NT2/D1 (cell line): ENCODE measurements at regions not wholly inside any gene's neighbourhood (a gene's known extent, or its start where the extent isn't known, plus 50 kb on each side); places are given as distances from the start of the nearest gene placed in this dataset.
"Not testable (repeated sequence)": the region's sequence is repeated elsewhere in the genome, so short reads cannot be mapped to it uniquely, and the experiment has no call there.

Experiments
- DNase-seq: peaks from one replicate; pipeline ENCODE4 v3.0.0-alpha.2; 2011; ENCODE audit warnings: low read depth, low spot score
- H3K27me3 ChIP-seq: 2 replicates; pipeline ENCODE4 v1.6.0; 2011; ENCODE audit warnings: mild to moderate bottlenecking; ENCODE audit not compliant: insufficient read length, insufficient read depth
- H3K36me3 ChIP-seq: 2 replicates; pipeline ENCODE4 v1.6.1; 2011; ENCODE audit warnings: mild to moderate bottlenecking, low read length, mixed read lengths; ENCODE audit not compliant: insufficient read depth, insufficient read length
- H3K4me1 ChIP-seq: 2 replicates; pipeline ENCODE4 v1.5.1; 2011; ENCODE audit not compliant: insufficient read depth, insufficient read length
- H3K4me3 ChIP-seq: 2 replicates; pipeline ENCODE4 v1.5.1; 2011; ENCODE audit warnings: low read depth; ENCODE audit not compliant: insufficient read length
- H3K9ac ChIP-seq: 2 replicates; pipeline ENCODE4 v1.6.0; 2011; ENCODE audit warnings: low read depth; ENCODE audit not compliant: insufficient read length
- H3K9me3 ChIP-seq: 2 replicates; pipeline ENCODE4 v1.5.1; 2011; ENCODE audit warnings: mild to moderate bottlenecking, low read length; ENCODE audit not compliant: insufficient read depth
- SUZ12 ChIP-seq: IDR thresholded peaks from 2 replicates; pipeline ENCODE4 v1.6.1; 2011; ENCODE audit not compliant: insufficient read length, insufficient read depth; ENCODE audit errors: extremely low read depth
- YY1 ChIP-seq: IDR thresholded peaks from 2 replicates; pipeline ENCODE4 v1.6.1; 2011; ENCODE audit not compliant: insufficient read length, insufficient read depth
- ZNF274 ChIP-seq: IDR thresholded peaks from 2 replicates; pipeline ENCODE4 v1.6.1; 2011; ENCODE audit warnings: mild to moderate bottlenecking, low read depth, low read length

DNA sequence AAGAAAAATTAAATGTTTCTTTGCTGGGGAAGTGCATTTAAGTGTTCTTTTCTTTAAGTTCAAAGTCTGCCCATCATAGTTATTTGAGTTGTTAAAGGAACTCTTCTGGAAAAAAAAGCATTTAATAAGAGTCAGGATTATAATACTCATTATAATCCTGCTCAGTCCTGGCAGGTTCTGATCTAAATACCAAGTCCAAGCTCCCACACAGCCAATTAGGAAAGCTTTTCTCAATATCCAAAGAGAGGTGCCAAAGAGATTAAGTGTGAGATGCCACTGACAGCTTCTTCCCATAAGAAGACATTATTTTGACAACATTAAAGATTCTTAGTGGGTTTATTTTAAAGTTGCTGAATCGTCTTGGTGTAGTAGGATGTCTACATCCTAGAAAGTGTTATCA, 235.2 kb upstream of the DAB2 start:
- TF ChIP-seq SUZ12 (no peak), ZNF274 (no peak), YY1 (no peak)
- no peaks in the 10 kb centered on the region for H3K27me3 ChIP-seq
- no peak overlapping the region for H3K4me3 ChIP-seq
- H3K9me3 ChIP-seq = no peaks in the 10 kb centered on the region
- no peak overlapping the region for H3K9ac ChIP-seq
- no peak for DNase-seq
- H3K36me3 ChIP-seq = no peaks in the 10 kb centered on the region
- no peaks in the 10 kb centered on the region for H3K4me1 ChIP-seq

DNA sequence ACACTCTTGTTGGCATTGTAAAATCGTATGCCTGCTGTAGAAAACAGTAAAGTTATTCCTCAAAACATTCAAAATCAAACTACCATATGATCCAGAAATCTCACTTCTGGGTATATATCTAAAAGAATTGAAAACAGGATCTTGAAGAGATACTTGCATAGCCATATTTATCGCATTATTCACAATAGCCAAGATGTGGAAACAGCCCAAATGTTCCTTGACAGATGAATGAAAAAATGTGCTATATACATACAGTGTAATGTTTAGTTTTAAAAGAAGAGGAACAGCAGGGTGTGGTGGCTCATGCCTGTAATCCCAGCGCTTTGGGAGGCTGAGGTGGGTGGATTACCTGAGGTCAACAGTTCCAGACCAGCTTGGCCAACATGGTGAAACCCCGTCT, 234.1 kb upstream of the DAB2 start:
- no peaks in the 10 kb centered on the region for H3K27me3 ChIP-seq
- H3K4me1 ChIP-seq = no peaks in the 10 kb centered on the region
- DNase-seq = no peak
- no peak overlapping the region for H3K4me3 ChIP-seq
- H3K36me3 ChIP-seq = no peaks in the 10 kb centered on the region
- TF ChIP-seq SUZ12 (no peak), YY1 (no peak), ZNF274 (no peak)
- H3K9me3 ChIP-seq = no peaks in the 10 kb centered on the region
- no peak overlapping the region for H3K9ac ChIP-seq

DNA sequence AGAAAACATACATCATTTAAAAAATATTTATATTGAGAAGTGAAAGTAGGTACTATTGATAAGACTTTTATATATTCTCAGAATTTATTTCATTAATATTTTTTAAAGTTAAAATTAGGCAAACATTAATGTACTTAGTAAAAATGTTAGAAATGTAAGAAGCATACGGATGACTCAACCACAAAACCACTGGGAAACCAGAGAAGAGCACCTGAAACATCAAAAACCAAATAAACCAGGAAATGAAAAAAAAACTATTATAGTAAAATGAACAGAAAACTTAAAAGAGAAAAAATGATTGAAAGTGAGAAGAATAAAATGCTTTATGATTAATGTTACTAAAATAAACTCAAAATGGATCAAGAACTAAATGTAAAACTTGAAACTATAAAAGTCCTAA, 233.2 kb upstream of the DAB2 start:
- Histone ChIP-seq H3K4me1 (no peaks in the 10 kb centered on the region), H3K4me3 (no peak overlapping the region), H3K27me3 (no peaks in the 10 kb centered on the region), H3K36me3 (no peaks in the 10 kb centered on the region), H3K9ac (no peak overlapping the region), H3K9me3 (no peaks in the 10 kb centered on the region)
- TF ChIP-seq SUZ12 (no peak), ZNF274 (no peak), YY1 (no peak)
- DNase-seq = no peak

DNA sequence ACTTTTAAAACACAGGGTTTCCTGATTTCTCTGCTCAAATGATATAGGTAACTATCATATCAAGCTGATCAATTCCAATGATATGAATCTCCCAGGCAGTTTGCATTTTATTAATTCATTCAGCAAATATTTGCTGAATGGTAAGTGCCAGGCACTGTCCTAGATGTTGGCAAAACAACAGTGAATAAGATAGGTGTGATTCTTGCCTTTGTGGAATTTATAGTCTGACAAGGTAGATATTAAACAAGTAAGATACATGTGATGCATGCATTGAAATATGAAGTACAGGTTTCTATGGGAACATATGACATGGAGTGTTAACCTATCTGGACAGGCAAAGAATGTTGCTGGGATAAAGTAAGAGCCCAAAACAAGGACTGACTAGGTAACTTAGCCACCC, 231.8 kb upstream of the DAB2 start:
- Histone ChIP-seq H3K9me3 (no peaks in the 10 kb centered on the region), H3K4me1 (no peaks in the 10 kb centered on the region), H3K36me3 (no peaks in the 10 kb centered on the region), H3K9ac (no peak overlapping the region), H3K27me3 (no peaks in the 10 kb centered on the region), H3K4me3 (no peak overlapping the region)
- no peak for TF ChIP-seq ZNF274
- TF ChIP-seq SUZ12 = no peak
- TF ChIP-seq YY1 = no peak
- DNase-seq = no peak

DNA sequence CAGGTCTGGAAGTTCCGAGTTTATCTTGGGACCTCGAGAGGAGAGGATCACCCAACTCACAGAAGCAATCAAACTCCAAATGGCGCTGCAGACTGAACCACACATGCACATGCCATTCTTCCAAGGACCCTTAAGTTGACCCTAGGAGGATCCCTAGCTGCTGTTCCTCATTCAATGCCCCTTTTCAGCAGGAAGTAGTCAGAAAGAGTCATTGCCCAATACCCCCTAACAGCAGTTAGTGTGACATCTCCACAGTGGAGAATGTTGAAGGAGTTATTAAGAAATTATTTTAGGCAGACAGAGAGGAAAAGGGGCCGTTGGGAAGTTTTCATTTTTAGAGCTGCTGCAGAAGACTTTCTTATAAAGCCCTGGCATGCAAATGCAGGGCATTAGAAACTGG, 229.9 kb upstream of the DAB2 start:
- no peaks in the 10 kb centered on the region for H3K36me3 ChIP-seq
- DNase-seq = no peak

DNA sequence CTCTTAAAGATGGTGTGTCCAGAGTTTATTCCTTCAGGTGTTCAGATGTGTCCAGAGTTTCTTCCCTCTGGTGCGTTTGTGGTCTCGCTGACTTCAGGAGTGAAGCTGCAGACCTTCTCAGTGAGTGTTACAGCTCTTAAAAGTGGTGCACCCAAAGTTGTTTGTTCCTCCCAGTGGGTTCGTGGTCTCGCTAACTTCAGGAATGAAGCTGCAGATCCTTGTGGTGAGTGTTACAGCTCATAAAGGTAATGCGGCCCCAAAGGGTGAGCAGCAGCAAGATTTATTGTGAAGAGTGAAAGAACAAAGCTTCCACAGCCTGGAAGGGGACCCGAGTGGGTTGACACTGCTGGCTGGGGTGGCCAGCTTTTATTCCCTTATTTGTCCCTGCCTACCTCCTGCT, 227.7 kb upstream of the DAB2 start:
- H3K9ac ChIP-seq, H3K36me3 ChIP-seq, DNase-seq, H3K4me1 ChIP-seq, H3K27me3 ChIP-seq, H3K4me3 ChIP-seq, H3K9me3 ChIP-seq: not testable (repeated sequence)

More for the DNA sequence above, 229.9 kb upstream of the DAB2 start:
- no peak for TF ChIP-seq SUZ12
- no peak for TF ChIP-seq YY1
- TF ChIP-seq ZNF274 = no peak
- Histone ChIP-seq H3K9ac (no peak overlapping the region), H3K27me3 (no peaks in the 10 kb centered on the region), H3K4me1 (no peaks in the 10 kb centered on the region), H3K9me3 (no peaks in the 10 kb centered on the region), H3K4me3 (no peak overlapping the region)

DNA sequence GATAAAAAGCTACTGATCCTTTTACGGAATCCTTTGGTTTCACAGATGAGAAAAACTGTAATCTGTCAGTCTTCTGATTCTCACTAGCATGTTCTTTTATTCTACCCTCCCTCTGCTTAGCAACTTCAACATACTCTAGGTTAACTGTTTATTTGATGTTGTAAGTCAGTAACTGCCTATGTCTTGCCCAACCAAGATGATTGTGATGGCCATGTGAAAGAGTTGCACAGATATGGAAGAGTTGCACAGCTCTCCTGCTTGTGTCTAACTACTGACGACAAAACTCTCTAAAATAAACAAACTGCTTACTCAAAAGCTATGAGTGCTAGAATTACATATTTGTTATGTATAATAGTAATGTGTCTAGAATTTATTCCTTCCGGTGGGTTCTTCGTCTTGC, 227.3 kb upstream of the DAB2 start:
- no peaks in the 10 kb centered on the region for H3K36me3 ChIP-seq
- no peak overlapping the region for H3K4me3 ChIP-seq
- no peak for DNase-seq
- H3K9me3 ChIP-seq = no peaks in the 10 kb centered on the region
- TF ChIP-seq ZNF274 (no peak), YY1 (no peak), SUZ12 (no peak)
- no peaks in the 10 kb centered on the region for H3K4me1 ChIP-seq
- H3K9ac ChIP-seq = no peak overlapping the region
- H3K27me3 ChIP-seq = no peaks in the 10 kb centered on the region
